Posterior cingulate gyrus (tissue), 11 donors: ENCODE measurements at regions not wholly inside any gene's neighbourhood (a gene's known extent, or its start where the extent isn't known, plus 50 kb on each side); places are given as distances from the start of the nearest gene placed in this dataset.
A peak's percentile ranks its signal among the peaks of the same experiment; 100 is the strongest.

Source experiments
- DNase-seq, 10 donors: peaks; one replicate each; pipeline versions ENCODE4 v3.0.0 to v3.0.0-alpha.2; 2020 to 2021; ENCODE audit warnings: mixed read lengths in 3 of 10
- intact Hi-C: fragments of 100-400 bp; cut with DNase I; formaldehyde crosslinking; loops from one replicate; pipeline ENCODE4 v1.15.1; 2023

- no peak for DNase-seq
- intact Hi-C loops, result no loop called here
These were observed 125.0 kb upstream of the TBL1X start for GRCh38 chrX:9339603-9340491.

DNA sequence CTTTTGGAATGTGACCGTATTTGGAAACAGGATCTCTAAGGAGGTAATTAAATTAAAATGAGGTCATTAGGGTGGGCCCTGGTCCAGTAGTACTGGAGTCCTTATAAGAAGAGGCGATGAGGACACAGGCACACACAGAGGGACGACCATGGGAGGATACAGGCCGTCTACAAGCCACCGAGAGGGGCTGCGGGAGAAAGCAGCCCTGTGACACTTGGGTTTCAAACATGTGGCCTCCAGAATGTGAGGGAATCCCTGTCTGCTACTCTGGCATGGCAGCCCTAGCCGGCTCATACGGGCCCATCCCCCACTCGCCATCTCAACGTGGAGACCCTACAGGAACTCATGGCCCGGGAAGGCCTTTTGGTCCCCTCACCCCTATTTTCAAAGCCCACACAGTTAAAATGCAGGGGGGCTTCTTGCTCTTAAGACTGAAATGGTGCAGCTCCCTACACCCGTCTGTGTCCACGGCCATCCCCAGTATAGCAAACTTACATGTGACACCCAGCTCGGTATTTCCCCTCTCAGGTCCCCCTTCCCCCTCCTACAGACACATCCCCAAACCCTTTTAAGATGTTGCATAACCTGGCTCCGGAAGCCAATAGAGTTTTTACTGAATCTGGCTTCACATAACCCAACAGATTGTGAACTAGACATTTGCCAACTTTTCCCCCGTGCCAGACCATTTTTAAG lies 124.1 kb upstream of the TBL1X start:
- intact Hi-C loops, result no loop called here
- DNase-seq, result peak in 1 of 10 donors; percentile 24

GRCh38 chrX:9341291-9342201 lies 123.3 kb upstream of the TBL1X start:
- intact Hi-C loops, result loop anchor here (1.0 kb wide), 1 partner anchor 122 kb away; no protein-coding TSS in a partner anchor
- DNase-seq, result peak in 4 of 10 donors; percentile 9 to 50 (median 41)

DNA sequence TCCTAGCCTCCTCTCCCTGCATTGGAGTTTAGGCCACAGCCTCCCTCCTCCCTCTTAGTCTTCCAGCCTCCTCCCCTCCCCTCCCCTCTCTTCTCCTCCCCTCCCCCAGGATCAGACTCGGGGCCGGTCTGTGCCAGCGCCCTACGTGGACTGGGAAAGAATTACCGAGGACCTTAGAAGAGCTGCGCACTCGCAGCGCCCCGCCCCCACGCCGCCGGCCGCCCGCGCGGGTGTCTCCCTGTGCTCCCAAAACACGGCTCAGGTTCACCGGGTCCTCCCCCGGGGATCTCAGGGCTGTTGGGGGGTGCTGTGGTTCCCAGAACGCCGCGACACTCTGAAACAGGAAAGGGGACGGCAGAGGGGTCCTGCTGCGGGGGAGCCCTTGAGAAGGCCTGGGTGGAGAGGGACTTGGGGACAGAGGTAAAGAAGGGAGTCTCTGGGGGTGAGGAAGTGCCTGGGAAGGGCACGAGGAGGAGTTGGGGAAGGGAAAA lies 122.3 kb upstream of the TBL1X start:
- peak; percentile 57 to 96 (median 69) for DNase-seq
- intact Hi-C loops, result loop anchor here (1.0 kb wide), 1 partner anchor 121 kb away; no protein-coding TSS in a partner anchor

GRCh38 chrX:9343971-9344370 lies 120.9 kb upstream of the TBL1X start:
- intact Hi-C loops, result no loop called here
- DNase-seq, result no peak

DNA sequence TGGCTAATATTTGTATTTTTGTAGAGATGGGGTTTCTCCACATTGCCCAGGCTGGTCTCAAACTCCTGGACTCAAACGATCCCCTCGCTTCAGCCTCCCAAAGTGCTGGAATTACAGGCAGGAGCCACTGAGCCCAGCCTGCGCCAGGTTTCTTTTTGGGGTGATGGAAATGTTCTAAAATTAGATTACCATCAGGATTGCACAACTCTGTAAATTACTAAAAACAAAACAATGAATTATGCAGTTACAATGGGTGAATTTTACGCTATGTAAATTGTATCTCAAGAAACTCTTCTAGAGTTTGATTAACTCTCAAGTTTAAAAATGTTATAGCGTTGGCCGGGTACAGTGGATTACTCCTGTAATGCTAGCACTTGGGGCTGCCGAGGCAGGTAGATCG lies 118.9 kb upstream of the TBL1X start:
- intact Hi-C loops, result no loop called here
- no peak for DNase-seq

DNA sequence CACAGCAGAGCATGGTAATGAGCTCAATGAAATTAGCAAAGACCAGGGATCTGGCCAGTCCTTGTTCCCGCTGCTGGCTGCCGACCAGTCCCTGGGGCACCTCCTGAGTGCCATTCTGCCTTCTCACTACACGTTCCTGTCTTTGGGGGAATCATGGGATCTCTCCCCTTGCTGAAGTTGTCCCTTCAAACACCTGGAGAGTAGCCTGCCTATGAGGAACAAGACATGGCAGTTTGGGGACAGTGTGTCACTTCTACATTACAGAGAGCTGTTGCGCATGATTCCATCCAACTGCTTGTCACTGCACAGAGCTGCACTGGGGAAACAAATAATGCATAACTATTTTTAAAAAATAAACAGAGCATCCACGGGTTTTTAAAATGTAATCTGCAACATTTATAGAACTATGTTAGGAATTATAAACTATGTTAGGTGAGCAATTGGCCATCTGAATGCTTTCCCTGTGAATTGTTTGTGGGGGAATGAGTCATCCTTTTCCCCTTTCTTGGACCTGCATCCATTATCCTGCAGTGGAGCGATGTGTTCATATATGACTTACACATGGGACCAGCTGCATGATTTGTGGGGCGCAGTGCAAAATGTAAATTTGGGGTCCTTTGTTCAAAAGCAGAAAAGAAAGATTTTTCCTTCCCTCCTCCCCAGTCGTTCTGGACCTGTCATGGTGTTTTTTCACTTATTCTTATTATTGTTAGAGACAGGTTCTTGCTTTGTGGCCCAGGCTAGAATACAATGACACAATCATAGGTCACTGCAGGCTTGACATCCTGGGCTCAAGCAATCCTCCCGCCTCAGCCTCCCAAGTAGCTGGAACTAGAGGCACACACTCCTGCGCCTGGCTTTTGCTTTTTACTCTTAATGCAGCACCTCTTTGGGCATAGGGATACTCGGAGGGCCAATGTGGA lies 115.0 kb upstream of the TBL1X start:
- intact Hi-C loops, result no loop called here
- peak in 1 of 10 donors; percentile 23 for DNase-seq

GRCh38 chrX:9351126-9351525 lies 113.7 kb upstream of the TBL1X start:
- no peak for DNase-seq
- intact Hi-C loops, result no loop called here

DNA sequence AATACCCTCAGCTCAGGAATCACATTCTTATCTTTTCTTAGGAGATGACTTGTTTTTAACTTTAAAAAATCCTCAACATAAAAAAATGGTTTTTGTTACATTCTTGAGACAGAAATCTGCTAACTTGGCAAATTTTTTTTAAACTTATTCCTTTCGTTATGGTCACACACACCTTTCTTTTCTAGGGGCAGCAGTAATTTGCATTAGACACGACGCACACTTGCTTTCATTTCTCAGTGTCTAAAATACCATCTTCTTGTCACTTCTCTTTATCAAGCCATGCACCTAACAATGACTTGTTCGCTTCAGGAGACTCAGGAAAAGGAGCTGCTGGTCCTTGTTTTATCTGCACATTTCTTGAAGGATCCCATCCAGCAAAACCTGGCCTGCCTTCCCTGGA lies 112.6 kb upstream of the TBL1X start:
- intact Hi-C loops, result no loop called here
- no peak for DNase-seq

DNA sequence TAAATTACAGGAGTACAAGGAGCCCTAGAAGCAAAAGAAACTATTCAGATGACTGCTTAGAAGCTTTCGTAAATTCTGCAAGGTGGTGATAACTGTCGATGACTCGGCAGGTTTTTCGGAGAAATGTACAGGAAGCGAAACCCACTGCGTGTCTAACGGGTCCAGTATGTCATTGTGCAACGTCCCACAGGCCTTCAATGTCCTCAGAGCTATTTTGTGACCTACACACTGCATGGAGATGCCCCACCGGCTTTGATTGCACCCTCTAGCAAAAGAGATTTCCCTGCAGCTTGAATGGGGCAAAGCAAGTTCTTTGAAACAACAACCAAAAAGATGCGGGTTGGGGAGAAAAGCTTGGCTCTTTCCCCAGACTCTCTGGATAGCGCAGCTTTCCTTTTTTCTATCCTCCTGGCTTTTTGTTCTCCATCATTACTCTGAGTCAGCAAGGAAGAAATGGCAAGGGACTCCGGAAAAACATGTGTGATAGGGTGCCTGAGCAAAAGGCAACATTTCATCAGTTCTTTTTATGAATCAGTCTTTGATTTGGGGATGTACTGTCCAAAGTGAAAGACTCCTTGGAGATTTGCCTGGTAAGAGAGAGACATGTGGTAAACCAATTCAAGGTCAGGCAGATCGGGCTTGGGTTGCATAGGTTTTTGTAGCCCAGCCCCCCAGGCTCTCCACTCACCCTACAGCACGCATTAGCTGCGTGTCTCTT lies 112.0 kb upstream of the TBL1X start:
- peak in 1 of 10 donors; percentile 24 for DNase-seq
- intact Hi-C loops, result no loop called here

- no peak for DNase-seq
- intact Hi-C loops, result no loop called here
These were observed 109.9 kb upstream of the TBL1X start for GRCh38 chrX:9354918-9355317.

GRCh38 chrX:9355739-9356138 lies 109.1 kb upstream of the TBL1X start:
- DNase-seq, result no peak
- intact Hi-C loops, result no loop called here

GRCh38 chrX:9356846-9357245 lies 108.0 kb upstream of the TBL1X start:
- intact Hi-C loops, result no loop called here
- DNase-seq, result no peak

DNA sequence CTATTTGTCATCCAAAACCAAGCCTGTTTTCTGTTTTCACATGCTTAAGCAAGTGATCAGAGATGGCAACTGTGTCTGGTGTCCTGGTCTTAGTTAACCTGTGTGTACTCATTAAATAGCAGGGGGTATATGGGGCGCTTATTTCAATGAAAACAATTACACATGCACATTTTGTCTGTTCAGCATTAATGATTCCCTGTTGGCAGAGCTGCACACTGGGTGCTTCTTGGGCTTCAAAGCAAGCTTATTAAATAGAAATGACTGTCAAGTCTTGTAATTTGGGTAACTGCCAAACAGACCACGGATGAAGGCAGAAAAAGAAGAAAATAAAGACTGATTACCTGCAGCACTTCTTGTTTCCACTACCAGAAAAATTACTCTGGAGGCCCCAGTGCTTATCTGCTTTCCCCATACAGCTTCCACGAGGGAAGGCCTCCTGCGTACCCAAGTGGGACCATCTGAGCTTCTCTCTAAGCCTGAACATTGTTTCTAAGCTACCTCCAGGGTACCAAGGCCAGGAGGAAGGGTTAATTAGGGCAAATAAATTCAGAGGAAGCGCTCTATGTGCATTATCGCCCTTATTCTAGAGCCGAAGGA lies 107.2 kb upstream of the TBL1X start:
- DNase-seq, result no peak
- intact Hi-C loops, result no loop called here

DNA sequence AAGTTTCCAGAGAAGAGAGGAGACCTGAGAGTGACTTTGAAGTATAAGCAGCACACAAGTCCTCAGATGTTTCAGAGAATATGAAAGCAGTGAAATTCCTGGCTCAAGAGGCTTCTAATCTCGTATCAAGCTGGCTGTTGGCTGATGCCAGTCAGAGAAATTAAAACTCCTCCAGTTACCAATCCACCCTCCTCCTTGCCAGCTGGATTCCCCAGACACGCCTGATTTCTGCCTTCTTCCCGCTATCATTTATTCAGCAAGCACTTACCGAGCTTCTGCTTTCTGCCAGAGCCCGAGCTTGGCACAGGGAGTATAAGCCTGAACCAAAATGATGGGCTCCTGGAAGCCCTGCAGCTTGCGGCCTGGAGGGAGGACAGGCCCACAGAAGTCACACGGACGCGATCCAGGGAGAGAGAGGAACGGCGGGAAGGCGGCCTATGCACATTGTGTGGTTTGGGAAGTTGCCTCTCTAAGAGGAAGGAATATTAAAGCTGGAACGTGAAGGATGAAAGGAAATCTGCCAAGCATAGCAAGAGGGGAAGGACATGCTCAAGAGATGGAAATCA lies 102.4 kb upstream of the TBL1X start:
- DNase-seq, result no peak
- intact Hi-C loops, result no loop called here

GRCh38 chrX:9367421-9367820 lies 97.4 kb upstream of the TBL1X start:
- DNase-seq, result no peak
- intact Hi-C loops, result no loop called here

- DNase-seq, result peak in 1 of 10 donors; percentile 51
- intact Hi-C loops, result no loop called here
These were observed 96.6 kb upstream of the TBL1X start for GRCh38 chrX:9368262-9368661.

DNA sequence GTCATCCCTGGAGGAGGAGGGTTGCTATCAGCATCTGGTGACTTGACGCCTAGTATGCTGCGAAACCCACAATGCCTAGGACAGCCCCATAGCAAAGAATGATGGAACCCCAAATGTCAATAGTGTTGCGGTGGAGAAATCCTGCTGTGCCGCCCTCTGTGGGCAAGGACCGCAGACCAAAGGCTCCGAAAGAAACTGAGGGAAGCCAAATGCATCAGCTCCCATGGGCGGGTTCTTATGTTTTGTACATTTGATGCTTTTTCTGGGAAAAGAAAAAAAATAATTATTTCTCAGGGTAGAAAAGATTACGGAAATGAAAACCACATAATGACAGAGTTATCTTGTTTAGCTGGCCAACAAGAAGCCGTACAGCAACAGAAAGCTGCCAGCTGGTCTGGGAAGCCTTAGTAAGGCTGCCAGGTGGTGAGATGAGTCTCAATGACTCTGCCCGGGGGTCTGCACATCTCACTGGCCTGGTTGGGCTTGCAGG lies 95.0 kb upstream of the TBL1X start:
- DNase-seq, result peak in 1 of 10 donors; percentile 49
- intact Hi-C loops, result no loop called here
